Caki2 (cell line): ENCODE measurements at regions not wholly inside any gene's neighbourhood (a gene's known extent, or its start where the extent isn't known, plus 50 kb on each side); places are given as distances from the start of the nearest gene placed in this dataset.
A peak's percentile ranks its signal among the peaks of the same experiment; 100 is the strongest.
"Not testable (repeated sequence)": the region's sequence is repeated elsewhere in the genome, so short reads cannot be mapped to it uniquely, and the experiment has no call there.

ENCODE experiments used
- DNase-seq: peaks from one replicate; pipeline ENCODE4 v3.0.0-alpha.2; 2015; ENCODE audit warnings: low read depth
- in situ Hi-C: cut with HindIII; loops from 2 replicates; pipeline ENCODE4 v1.10.0; 2016; ENCODE audit warnings: low sequenced_read_pairs, low pct_unique_long_range_greater_than_20kb, mixed read lengths

GRCh38 chr3:107916171-107916570 is 174.7 kb downstream of the CD47 start:
- DNase-seq: peak; percentile 49
- in situ Hi-C loops: no loop called here

GRCh38 chr3:107915706-107916105 is 175.1 kb downstream of the CD47 start:
- in situ Hi-C loops: no loop called here
- no peak for DNase-seq

- no peak for DNase-seq
- in situ Hi-C loops: no loop called here
These were observed 177.1 kb downstream of the CD47 start for GRCh38 chr3:107913701-107914100.

DNA sequence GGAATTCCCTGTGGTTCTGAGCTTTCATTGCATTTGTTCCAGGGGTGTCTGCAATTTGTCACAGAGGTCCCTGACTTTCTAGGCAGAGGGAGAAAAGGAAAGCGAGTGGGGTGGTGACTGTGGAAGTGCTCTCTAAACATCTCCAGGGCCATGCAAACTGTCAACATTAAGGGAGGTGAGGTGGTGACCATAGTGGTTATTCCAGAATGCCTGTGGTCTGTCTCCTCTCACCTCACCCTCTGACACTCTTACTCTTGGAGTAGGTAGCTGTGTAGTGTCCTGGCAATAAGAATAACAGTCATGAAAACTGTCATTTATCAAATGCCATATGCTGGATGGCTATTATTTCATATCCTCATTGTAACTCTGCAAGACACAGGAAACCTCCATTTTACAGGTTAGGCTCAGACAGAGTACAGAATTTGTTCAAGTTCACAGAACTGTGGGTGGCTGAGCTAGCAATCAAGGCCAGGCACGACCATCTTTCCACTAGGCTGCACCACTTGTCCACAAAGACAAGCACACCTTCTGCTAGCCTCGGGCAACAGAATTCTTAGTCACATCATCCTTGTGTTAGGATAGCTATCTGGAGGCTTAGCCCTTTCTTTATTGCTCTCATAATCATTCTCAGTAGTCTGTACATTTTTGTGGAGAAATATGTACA is 179.4 kb downstream of the CD47 start:
- DNase-seq: no peak
- in situ Hi-C loops: no loop called here

DNA sequence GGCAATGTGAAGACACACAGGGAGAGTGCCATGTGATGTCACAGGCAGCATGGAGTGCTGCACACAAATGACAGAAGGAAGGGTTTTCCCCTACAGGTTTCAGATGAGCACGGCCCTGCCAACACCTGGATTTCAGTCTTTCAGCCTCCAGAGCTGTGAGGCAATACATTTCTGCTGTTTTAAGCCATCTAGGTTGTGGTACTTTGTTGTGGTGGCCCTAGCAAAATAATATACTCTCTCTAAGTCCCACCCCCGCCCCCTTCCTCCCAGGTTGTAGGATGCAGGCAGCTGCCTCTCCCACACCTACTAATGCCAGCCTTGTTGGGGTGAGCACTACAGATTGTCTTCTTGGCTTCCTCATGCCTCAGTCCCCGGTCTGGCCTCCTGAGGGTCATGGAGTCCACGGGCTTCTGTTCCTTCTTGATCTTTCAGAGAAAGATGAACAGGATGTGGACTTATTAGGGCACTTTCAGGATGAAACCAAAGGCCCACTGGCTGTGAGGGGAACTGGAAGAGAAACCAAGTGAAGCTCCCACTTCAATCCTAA is 180.0 kb downstream of the CD47 start:
- in situ Hi-C loops: no loop called here
- DNase-seq: no peak

DNA sequence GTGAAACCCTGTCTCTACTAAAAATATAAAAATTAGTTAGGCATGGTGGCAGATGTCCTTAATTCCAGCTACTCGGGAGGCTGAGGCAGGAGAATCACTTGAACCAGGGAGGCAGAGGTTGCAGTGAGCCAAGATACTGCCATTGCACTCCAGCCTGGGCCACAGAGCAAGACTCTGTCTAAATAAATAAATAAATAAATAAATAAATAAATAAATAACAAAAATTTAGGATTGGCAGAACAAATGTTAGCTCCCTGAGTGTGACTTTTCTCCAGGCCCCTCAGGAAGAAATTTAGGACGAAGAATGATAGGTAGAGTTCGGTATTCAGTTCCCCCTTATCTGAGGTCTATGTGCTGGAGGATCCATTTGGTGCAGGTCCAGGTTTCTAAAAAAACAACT is 181.2 kb downstream of the CD47 start:
- DNase-seq, in situ Hi-C loops: not testable (repeated sequence)

GRCh38 chr3:107907996-107908395 is 182.8 kb downstream of the CD47 start:
- DNase-seq: no peak
- in situ Hi-C loops: no loop called here

DNA sequence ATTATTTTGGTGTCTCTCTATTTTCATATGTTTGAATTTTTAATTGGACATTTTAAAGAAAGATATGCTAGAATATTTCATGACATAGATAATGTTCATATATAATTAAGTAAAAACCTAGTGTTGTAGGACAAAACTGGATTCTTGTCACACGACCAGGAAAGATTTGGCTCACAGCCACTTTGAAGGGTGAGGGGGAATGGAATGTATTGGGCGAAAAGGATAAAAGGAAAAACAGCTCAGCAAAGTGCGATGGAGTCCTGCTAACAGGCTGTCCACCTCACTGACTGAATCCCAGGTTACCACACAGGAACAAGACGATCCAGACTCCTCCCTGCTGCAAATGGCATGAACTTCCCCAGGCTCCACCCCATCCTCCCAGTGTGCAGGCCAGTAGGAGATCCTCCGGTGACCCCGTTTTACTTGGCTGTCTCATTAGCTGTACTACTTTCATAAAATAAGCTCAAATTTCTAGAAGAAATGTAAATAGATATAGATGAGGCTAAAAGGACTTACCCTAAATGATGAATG is 186.2 kb downstream of the CD47 start:
- in situ Hi-C loops: no loop called here
- no peak for DNase-seq

DNA sequence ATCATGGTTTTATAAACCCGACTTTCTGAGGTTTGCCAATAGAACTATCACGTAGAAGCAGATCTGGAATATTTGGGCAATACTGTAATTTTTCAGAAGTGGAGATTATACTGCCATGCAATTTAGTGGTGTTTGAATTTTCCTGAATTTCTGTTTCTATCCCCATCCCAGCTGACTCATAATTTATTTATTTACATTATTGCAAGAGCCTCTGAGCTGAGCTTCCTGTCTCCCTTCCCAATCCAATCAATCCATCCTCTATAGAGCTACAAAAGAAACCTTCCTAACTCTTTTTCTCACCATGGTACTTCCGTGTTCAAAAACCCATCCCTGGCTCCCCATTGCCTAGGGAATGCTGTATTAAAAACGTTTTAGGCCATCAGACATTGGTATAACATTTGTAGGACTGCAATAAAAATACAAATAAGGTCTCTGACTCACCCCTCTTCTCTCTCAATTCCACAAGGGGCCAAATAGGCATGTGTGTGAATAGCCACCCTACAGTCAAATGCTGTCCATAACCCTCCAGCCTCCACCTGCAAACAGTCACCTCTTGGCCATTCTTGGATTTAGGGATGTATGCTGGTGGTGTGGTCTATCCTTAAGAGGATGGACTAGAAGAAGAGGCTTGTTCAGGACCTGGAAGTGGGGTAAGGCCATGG is 190.7 kb downstream of the CD47 start:
- in situ Hi-C loops: no loop called here
- DNase-seq: no peak

GRCh38 chr3:107897471-107898061 is 193.3 kb downstream of the CD47 start:
- in situ Hi-C loops: no loop called here
- no peak for DNase-seq

DNA sequence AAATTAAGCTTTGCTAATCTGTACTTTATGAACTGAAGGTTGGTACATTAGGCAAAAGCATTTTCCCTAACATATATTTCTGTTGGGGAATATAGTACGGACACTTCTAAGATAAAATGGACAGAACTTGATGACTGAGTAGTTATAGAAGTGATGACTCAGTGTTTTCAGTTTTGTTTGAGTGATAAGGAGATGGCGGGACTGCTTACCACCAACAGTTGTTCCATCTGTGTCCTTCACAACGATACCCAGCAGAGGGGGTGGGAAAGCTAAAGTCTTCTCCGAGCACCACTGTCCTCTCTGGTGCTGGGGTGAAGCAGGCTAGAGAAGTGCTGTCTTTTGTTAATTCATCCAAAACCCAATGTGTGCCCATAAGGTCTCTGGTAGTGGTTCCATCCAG is 195.8 kb downstream of the CD47 start:
- in situ Hi-C loops: no loop called here
- DNase-seq: no peak

- no peak for DNase-seq
- in situ Hi-C loops: no loop called here
These were observed 197.7 kb downstream of the CD47 start for GRCh38 chr3:107892955-107893624.

- no peak for DNase-seq
- in situ Hi-C loops: no loop called here
These were observed 205.9 kb downstream of the CD47 start for GRCh38 chr3:107884719-107885460.

DNA sequence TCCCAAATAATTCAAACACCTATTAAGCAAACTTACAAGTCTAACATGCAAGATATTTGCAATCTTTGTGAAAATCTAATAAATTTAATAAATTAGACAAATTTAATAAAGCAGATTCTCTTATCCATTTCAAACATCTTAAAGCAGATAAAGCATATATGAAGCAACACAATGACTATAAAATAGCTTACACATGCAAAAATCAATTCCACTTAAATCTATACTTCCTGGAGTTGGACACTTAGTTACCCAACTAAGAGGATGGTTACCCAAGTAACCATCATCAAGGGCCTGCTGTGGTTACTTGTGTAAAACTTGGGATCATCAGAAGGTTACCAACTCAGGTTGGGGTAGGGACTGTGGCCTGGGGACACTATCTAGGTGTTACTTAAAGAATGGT is 206.8 kb downstream of the CD47 start:
- in situ Hi-C loops: no loop called here

GRCh38 chr3:107882881-107883280 is 207.9 kb downstream of the CD47 start:
- in situ Hi-C loops: no loop called here
- no peak for DNase-seq

More for the DNA sequence above, 206.8 kb downstream of the CD47 start:
- DNase-seq: no peak

DNA sequence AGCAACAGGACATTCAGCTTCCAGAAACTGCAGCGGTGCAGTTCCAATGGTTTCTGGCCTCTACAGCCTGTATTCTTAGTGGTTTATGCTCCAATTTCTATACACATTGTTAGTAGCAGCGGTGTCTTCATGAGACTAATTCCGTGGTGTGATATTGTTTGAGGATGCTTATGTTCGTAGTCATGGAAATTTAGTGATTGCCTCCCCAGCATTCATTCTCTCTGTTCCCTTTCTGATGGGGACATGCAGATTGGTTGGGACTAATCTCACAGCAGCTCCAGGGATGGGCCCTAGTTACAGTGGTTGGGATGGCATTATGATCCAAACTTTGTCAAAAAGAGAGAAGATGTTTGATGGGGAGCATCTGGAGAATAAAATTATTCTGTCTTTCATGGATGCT is 208.6 kb downstream of the CD47 start:
- DNase-seq: no peak
- in situ Hi-C loops: no loop called here

DNA sequence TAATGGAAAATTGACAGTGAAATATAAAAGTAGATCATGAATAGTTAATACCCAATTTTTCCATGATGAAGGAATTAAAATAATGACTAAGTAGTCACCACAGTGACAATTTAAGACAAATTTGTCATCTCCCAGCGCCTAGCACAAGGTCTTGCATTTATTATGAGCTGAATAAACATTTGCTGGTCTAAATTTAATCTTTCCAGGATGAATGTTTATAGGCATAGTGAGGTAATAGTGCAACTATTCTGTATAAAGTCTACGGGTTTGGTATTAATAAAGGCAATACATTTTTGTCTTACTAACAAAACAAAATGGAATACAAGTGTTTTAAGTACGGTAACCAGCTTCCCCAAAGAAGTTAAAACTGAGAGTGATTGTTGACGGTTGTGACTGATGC is 209.3 kb downstream of the CD47 start:
- DNase-seq: no peak
- in situ Hi-C loops: no loop called here

- DNase-seq: no peak
- in situ Hi-C loops: no loop called here
These were observed 210.1 kb downstream of the CD47 start for GRCh38 chr3:107880702-107881101.
